Heart right ventricle (tissue), 16 donors: ENCODE measurements at regions not wholly inside any gene's neighbourhood (a gene's known extent, or its start where the extent isn't known, plus 50 kb on each side); places are given as distances from the start of the nearest gene placed in this dataset.

ENCODE experiments used
- ATAC-seq, 8 donors: fragments of 200-7000 bp; cut with Tn5 transposase; one replicate each; pipeline ENCODE4 v1.9.1; 2020; ENCODE audit warnings: mild to moderate bottlenecking in 8 of 8, moderate library complexity in 8 of 8, moderate number of reproducible peaks in 1 of 8
- DNase-seq, 2 donors: peaks; one replicate each; pipeline ENCODE4 v3.0.0-alpha.2; 2020
- H3K27ac ChIP-seq, 10 donors: fragments of 200-600 bp; sonication (generic) in 2 of 10; one replicate each; pipeline versions ENCODE4 v1.5.0 to v1.8.0; 2020 to 2022; ENCODE audit warnings: mild to moderate bottlenecking in 3 of 10
- H3K27me3 ChIP-seq, 7 donors: fragments of 200-600 bp; one replicate each; pipeline ENCODE4 v1.8.0; 2021 to 2022; ENCODE audit warnings: mild to moderate bottlenecking in 2 of 7
- H3K36me3 ChIP-seq, 9 donors: fragments of 200-600 bp; sonication (generic) in 1 of 9; one replicate each; pipeline versions ENCODE4 v1.5.0 to v1.8.0; 2020 to 2022; ENCODE audit warnings: mild to moderate bottlenecking in 2 of 9
- H3K4me1 ChIP-seq, 9 donors: fragments of 200-600 bp; sonication (generic) in 1 of 9; one replicate each; pipeline versions ENCODE4 v1.5.0 to v1.8.0; 2020 to 2022; ENCODE audit warnings: mild to moderate bottlenecking in 4 of 9
- H3K4me3 ChIP-seq, 10 donors: fragments of 200-600 bp; sonication (generic) in 2 of 10; one replicate each; pipeline versions ENCODE4 v1.5.0 to v1.8.0; 2020 to 2022; ENCODE audit warnings: mild to moderate bottlenecking in 7 of 10, moderate library complexity in 2 of 10
- H3K9me3 ChIP-seq, 11 donors: fragments of 200-600 bp in 10 of 11; sonication (generic) in 2 of 11; one replicate each; pipeline versions ENCODE4 v1.5.0 to v1.8.0; 2013 to 2022; ENCODE audit warnings: mild to moderate bottlenecking in 2 of 11, control low read depth in 1 of 11, moderate library complexity in 1 of 11
- CTCF ChIP-seq, 9 donors: fragments of 200-600 bp; sonication (generic) in 2 of 9; IDR thresholded peaks; one replicate each; pipeline versions ENCODE4 v1.5.0 to v1.8.0; 2021 to 2022; ENCODE audit warnings: antibody characterized with exemption in 9 of 9, mild to moderate bottlenecking in 5 of 9, moderate library complexity in 1 of 9
- WGBS, 2 donors: extraction: QIAGEN DNeasy Blood & Tissue Kit; methylation state at CpG; one replicate each; pipeline ENCODE4 v1.1.7; 2013; ENCODE audit warnings: inconsistent platforms in 1 of 2; 5-methylcytosine and 5-hydroxymethylcytosine counted together
- intact Hi-C, 10 donors: fragments of 100-400 bp; cut with DNase I; formaldehyde crosslinking; loops; one replicate each; pipeline versions ENCODE4 v1.11.1 to v1.14.2; 2022
- donor health status: Arrhythmogenic right ventricular cardiomyopathy.
- donor health status: ischemic (EF 13 %, LVEDD 7.1; RV severe dilation, severe dysfunction).
- donor health status: healthy with polysubstance abuse.
- donor health status: DM: no; HTN: yes; CAD: no.
- donor health status: DM: no; HTN: no; CAD: no.
- donor health status: ischemic (EF 25% LVEDD 6.9; RV normal size, moderate dysfunction).
- donor health status: ischemic (EF 25% LVEDD 5.7; RV mildly dilated, moderate dysfunction).
- donor health status: healthy.
- donor health status: DM: yes; HTN: yes; CAD: no.
- donor health status: Ischemic cardiomyopathy.
- donor health status: ischemic (EF 35%, LVEDD 5.7; RV mildly dilated, moderate dysfunction).
- donor health status: nonischemic (EF 11% LVEDD 7.7; RV severe dilation, severe dysfunction).
- donor health status: DM: yes; HTN: yes; CAD: no.
- donor health status: PGD.
- donor health status: ischemic (EF 29% LVEDD 5.4; RV normal size, mild dysfunction).
- donor health status: nonischemic (EF 23%, LVEDD 6.1; RV moderate dilation, normal function).

GRCh38 chr3:80259736-80260135 is 491.9 kb upstream of the ROBO1 start:
- no peak for TF ChIP-seq CTCF (IDR thresholded peaks at IDR 0.05)
- Histone ChIP-seq H3K36me3 (no peaks in the 10 kb centered on the region), H3K27ac (no peak overlapping the region), H3K4me3 (no peak overlapping the region), H3K4me1 (no peaks in the 10 kb centered on the region), H3K27me3 (no peaks in the 10 kb centered on the region), H3K9me3 (peaks cover 0 to 15% (median 0%) of the 10 kb centered on the region in 11 donors)
- no peak for DNase-seq
- ATAC-seq = no peak
- intact Hi-C loops = no loop called here
- WGBS, 2 donors = 82 to 83% methylated on average over 4 of the region's 4 CpGs

- intact Hi-C loops = no loop called here
- no peak overlapping the region for H3K4me3 ChIP-seq
- H3K27ac ChIP-seq = no peak overlapping the region
- no peaks in the 10 kb centered on the region for H3K36me3 ChIP-seq
- H3K4me1 ChIP-seq = no peaks in the 10 kb centered on the region
- ATAC-seq (no peak), DNase-seq (no peak)
- H3K27me3 ChIP-seq = no peaks in the 10 kb centered on the region
- no peak for TF ChIP-seq CTCF (IDR thresholded peaks at IDR 0.05)
- peaks cover 0 to 45% (median 2%) of the 10 kb centered on the region in 11 donors for H3K9me3 ChIP-seq
- WGBS, 2 donors = 95 to 98% methylated on average over 2 of the region's 2 CpGs
These were observed 484.3 kb upstream of the ROBO1 start for GRCh38 chr3:80252113-80252512.

- intact Hi-C loops = no loop called here
- WGBS, 2 donors = 86 to 88% methylated on average over 3 of the region's 3 CpGs
- no peak for ATAC-seq
These were observed 480.0 kb upstream of the ROBO1 start for GRCh38 chr3:80247766-80248165.

GRCh38 chr3:80244390-80244789 is 476.6 kb upstream of the ROBO1 start:
- H3K36me3 ChIP-seq = no peaks in the 10 kb centered on the region
- no peak for ATAC-seq
- TF ChIP-seq CTCF (IDR thresholded peaks at IDR 0.05) = no peak
- no peak overlapping the region for H3K27ac ChIP-seq
- peaks cover 0 to 25% (median 0%) of the 10 kb centered on the region in 11 donors for H3K9me3 ChIP-seq
- 44 to 46% methylated on average over 6 of the region's 6 CpGs for WGBS, 2 donors
- no peaks in the 10 kb centered on the region for H3K27me3 ChIP-seq
- intact Hi-C loops = no loop called here
- peak in 1 of 2 donors; percentile 8 for DNase-seq
- no peak overlapping the region for H3K4me3 ChIP-seq
- no peaks in the 10 kb centered on the region for H3K4me1 ChIP-seq

More at GRCh38 chr3:80247766-80248165, 480.0 kb upstream of the ROBO1 start:
- Histone ChIP-seq H3K36me3 (no peaks in the 10 kb centered on the region), H3K4me3 (no peak overlapping the region), H3K4me1 (no peaks in the 10 kb centered on the region), H3K27ac (no peak overlapping the region), H3K9me3 (peaks cover 0 to 45% (median 2%) of the 10 kb centered on the region in 11 donors), H3K27me3 (no peaks in the 10 kb centered on the region)
- TF ChIP-seq CTCF (IDR thresholded peaks at IDR 0.05) = no peak
- DNase-seq = no peak
